Activated CD8-positive, alpha-beta memory T cell treated with anti-CD3 and anti-CD28 coated beads for 24 hours (primary cell): ENCODE measurements at regions not wholly inside any gene's neighbourhood (a gene's known extent, or its start where the extent isn't known, plus 50 kb on each side); places are given as distances from the start of the nearest gene placed in this dataset.

Source experiments
- DNase-seq: peaks from one replicate; pipeline ENCODE4 v3.0.0-alpha.2; 2020

DNA sequence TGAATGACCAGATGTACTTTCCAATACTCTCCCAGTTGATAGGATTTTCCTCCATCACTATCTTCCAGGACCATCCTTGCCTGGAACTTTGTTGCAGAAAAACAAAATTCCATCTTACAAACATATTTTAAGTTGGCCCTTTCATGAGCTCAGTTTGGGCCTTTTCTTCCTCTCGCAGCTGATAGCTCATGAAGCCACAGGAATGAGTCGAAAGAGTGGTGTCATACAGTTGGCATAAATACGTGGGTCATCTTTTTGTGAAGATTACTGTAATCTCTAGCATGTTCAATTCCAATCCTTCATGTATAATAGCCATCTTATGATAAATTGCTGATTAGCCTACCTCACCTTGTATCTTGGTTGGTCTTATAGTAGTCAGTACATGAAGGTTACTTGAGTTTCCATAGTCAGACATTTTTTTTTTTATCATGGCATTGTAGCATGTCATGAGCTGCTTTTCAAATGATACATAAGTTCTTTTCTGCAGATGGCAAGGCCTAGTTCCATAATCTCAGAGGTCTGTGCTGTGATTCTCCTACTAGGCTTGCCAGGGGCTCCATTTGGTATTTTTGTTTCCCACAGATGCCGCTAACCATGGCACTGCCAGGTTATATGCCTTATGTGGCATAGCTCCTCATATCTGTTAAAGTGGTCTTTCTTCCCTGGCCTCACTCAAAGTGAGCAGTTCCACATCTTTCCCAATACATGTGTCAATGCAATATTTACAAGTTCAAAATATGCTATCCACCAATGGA lies 380.6 kb upstream of the DCN start:
- no peak for DNase-seq

DNA sequence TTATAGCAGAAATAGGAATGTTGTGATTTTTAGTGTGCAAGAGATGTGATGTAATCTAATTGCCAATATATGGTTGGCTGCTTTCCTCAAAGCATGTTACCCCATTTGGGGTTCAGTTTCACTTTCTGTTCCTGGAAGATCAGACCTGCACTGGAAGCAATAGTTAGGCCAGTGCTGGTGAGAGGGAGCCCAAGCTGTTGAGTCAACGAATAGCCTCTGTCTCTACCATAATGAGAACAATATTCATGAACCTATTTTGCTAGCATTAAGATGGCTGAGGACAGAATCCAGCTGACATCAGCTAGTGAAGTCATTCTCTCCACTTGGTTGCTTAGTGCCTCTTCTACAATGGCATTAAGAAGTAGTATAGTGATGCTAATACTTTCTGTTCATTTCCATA lies 379.9 kb upstream of the DCN start:
- DNase-seq, result no peak

DNA sequence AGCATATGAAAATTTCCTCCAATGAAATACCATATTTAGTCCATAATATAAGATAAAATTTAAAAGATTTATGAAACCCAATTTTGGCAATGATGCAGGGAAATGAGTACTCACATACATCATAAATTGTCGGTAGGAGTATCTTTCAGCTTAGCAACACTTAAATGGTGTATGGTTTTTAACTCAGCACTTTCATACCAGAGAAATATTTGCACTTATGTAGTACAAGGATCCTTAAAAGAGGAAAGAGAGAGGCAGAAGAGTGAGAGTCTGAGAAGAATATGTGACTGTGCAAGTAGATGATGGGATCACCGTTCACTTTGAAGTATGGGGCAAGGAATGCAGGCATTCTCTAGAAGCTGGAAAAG lies 379.3 kb upstream of the DCN start:
- DNase-seq, result no peak

DNA sequence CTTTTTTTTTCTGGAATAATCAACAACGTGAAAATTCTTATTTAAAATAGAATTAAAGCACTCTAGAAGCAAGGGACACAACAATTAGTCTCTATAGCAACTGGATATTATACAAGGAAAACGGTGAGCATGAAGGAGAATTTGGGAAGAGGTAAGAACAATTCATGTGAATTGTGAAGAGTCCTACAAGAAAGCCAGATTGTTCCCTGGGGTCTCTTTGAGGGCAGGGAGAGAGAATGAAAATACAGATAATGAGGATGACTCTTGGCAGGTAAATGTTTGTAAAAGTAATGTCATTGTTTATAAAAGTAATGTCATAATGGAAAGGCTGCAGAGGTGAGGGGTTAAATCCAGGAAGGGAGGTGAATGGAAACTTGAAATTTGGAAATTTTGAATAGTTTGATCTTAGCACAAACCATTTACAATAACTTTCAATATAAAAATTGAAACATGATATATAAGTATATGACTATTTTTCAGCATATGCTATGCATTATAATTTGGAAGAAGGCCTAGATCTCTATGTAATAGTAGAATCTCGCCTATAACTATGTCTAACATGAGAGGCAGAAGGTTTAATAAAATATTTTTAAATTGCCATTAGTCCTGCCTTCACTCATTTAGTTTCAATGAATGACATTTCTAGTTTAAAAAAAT lies 378.8 kb upstream of the DCN start:
- no peak for DNase-seq

DNA sequence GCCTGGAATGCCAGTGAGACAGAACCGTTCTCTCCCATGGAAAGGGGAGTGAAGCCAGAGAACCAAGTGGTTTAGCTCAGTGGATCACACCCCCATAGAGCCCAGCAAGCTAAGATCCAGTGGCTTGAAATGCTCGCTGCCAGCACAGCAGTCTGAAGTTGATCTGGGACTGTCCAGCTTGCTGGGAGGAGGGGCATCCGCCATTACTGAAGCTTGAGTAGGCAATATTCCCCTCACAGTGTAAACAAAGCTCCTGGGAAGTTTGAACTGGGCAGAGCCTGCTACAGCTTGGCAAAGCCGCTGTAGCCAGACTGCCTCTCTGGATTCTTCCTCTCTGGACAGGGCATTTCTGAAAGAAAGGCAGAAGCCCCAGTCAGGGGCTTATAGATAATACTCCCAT lies 374.3 kb upstream of the DCN start:
- DNase-seq, result no peak

DNA sequence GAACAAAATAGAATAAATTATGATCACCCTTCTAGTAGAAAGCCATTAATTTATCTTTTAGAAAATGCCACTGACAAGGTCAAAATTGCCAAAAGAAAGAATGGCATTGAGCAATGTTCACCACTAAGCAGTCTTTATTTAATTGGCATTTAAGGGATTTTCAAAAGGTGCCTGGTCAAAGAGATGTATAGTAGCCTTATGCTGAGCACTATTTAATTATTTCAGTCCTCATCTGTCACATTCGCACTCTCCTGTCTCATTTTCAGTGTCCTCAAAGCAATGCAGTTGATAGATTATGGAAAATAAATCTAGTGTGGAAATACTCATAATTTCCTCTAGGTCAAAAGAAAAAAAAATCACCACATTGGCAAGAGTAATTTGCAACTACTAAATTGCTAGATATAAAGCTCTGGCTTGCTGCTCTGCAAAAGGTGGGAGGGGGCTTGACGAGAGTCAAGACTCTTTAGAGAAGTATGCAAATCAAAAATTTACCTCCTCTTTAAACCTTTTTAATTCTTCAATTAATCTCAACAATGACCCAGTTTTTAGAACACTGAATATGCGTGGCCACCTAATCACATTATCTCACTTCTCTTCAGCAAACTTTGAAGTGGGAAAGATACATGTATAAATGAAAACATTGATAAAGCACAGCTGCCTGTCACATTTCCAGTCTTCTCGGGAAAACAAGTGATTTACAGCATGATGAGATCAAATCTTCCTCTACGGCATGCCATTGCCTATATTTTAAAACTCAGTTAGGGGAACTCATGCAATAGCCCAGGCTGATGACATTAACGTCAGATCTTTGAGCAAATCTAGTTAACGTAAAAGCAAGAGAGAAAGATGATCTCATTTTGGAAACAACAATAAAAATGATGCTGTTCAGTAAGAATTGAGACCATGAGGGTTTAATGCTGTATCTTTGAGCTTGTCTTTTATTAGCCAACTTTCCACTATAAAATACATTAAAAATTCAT lies 373.1 kb upstream of the DCN start:
- no peak for DNase-seq

DNA sequence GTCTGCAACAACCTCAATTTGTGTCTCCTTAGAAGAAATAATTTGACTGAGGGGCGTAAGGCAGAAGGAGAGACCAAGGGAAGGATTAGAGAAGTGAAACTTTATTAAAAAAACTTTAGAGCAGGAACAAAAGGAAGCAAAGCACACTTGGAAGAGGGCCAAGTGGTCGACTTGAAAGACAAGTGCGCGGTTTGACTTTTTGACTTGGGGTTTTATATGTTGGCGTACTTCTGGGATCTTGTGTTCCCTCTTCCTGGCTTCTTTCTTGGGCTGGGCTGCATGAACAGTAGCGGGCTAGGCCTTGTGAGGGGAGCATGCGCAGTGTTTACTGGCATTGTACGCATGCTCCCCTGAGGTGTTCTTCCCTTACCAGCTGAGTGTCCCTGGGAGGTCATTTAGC lies 369.3 kb upstream of the DCN start:
- no peak for DNase-seq

DNA sequence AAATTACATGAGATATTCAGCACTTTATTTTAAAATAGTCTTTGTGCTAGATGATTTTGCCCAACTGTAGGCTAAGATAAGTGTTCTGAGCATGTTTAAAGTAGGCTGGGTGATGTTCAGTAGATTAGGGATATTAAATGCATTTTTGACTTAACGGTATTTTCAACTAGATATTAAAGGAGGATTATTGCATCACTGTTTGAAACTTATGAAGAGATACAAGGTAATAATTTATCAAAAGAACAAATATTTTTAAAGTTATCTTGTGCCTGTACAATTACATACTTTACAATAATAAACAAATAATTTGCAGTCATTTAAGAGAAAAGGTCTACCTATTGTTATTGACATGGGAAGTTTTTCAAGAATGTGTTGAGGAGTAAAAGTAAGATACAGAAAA lies 368.6 kb upstream of the DCN start:
- no peak for DNase-seq

DNA sequence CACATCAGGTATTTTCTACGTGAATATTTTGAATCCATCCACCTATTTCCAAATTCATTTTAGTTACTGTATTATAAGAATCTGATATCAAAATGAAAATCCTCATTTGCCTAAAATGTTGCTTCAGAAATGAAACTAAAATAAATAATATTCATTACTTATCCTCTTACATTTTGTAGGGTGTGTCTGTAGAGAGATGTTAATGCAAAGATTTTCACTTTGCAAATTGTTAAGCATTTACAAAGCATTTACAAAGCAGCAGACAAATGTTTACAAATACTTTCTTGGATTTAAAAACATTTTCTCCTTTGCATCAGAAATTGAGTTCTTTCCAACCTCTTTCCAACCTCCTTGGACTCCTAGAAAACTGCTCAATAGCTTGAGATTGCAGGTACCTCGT lies 360.0 kb upstream of the DCN start:
- no peak for DNase-seq

DNA sequence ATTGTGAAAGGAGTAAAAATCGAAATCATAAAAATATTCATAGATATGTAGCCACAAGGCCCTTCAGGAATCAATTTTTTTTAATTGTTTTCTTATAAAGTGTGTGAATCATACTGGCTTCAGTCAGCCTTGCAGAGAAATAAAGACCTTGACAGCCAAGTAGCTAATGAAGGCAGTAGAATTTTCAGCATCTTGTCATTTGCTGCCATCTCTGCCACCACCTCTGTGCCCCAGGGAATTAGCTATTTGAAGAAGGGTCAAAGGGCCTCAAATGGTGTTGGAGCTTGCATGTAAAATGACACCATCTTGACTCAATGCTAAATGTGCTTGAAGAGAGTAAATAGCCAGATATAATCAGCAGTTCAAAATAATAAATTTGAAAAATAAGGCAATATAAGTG lies 359.4 kb upstream of the DCN start:
- no peak for DNase-seq

DNA sequence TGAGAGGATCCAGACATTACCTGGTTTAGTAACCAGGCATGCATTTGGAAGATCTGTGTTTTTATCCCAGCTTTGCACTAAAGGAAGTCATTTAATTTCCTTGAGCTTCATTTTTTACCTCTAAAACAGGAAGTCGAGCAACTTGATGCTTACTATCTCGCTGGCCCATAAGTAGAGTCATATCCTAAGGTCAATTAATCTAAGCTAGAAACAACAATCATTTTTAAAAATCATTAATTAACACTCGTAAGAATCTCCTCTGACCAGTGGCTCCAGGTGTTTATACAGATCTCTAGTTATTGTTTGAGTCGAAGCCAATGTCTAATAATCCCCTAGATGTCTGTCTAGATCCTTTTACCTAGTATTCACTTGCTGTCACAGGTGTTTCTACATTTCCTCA lies 355.8 kb upstream of the DCN start:
- DNase-seq, result no peak

DNA sequence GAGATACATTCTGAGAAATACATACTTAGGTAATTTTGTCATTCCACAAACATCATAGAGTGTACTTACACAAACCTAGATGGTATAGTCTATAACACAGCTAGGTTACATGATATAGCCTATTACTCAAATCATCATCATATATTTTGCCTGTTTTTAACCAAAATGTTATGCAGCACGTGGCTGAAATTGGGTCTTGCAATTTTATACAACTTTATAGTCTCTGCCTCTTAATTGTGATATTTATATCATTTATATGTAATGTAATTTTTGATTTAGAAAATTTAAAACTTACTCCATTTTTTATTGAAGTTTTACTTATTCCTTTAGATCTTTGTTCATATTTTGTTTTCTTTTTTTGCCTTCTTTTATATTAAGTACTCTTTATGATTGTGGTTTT lies 350.7 kb upstream of the DCN start:
- no peak for DNase-seq

DNA sequence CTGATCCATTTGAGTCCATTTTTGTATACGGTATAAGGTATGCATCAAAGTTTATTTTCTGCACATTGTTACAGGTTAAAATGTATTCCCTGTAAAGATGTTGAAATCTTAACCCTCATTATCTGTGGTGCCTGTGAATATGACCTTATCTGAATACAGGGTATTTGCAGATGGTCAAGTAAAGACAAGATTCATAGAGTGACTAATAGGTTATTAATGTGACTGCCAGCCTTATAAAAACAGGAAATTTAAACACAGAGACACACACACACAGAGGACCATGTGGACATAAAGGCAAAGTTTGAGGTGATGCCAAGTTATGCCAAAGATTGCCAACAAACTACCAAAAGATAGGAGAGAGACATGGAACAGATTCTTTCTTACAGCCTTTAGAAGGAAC lies 347.2 kb upstream of the DCN start:
- no peak for DNase-seq

DNA sequence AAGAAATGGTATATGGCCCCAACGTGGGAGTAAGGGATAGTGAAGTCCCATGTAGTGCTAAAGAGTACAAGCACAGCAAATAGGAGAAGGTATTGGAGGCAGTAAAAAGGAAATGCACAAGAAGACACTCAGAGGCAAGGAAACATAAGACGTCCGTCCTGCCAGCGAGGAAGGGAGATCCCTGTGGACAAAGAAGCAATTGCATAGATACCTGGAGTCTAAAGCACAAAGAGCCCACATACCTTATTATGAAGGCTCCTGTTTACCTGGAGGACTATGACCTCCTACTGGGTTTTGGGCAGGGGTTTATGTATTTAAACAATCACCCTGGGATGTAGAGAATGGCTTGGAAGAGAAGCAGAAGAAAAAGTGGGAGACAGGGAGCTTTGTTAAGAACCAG lies 341.2 kb upstream of the DCN start:
- DNase-seq, result no peak

DNA sequence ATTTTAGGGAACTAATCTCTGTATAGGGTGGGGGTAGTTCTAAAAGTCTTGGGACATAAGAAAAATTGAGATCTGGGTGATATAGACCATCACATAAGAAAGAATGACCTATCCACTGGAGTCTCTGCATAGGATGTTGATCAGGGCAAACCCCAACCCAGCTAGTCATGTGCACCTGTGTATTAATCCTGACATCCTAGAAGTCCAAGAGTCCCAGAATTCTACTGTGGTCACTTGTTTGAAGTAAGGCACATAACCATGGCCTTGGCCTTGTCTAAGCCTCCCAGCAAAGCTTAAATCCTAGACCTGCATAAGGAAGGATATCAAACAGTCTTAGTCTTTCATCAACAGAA lies 334.1 kb upstream of the DCN start:
- DNase-seq, result no peak

DNA sequence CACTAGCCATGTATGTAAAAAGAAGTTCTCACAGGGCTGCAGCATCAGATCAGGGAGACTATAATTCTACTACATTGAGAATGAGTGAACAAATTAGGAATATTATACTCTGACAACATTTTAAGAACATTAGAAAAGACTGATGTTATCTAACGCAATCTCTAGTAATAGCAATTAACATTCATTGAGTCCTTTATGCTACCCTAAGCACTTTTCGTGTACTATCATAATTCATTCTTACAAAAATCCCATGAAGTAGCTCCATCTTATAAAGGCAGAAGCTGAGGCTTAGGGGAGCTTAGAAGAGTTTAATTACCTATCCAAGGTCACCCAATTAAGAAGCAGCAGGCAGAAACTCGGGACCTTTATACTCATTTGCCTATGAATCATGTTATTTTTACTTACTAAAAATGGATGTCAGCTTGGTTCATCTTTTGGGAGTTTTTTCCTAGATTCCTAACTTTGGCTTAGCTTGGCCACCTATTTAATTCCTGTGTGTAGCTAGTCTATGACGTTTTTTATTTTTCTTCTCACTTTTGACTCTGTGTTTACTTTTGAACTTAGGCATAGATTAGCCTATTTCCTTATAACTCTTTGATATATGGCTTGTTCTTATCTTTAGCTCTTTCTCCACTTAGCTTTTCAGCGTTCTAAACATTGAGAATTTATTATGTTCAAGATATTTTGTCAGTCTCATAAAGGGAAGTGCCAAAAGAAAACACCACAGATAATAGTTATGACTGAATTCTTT lies 333.5 kb upstream of the DCN start:
- DNase-seq, result no peak

DNA sequence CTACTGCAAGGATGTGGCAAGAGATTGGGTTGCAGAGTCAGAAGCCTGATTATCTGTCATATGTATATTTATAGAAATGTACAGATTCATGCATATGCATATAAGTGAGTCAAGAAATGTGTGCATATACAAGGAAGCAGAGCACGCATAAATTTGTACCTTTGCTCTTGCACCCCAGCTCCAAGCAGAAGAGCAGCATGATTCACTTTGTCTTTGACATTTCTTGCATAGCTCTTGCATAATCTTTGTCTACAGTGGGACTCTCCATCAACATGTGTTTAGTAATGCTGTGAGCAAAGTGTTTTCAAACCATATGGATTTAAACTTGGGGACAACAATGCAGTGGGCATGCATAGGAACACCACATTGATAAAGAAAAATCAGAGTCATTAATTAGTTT lies 330.7 kb upstream of the DCN start:
- DNase-seq, result no peak

DNA sequence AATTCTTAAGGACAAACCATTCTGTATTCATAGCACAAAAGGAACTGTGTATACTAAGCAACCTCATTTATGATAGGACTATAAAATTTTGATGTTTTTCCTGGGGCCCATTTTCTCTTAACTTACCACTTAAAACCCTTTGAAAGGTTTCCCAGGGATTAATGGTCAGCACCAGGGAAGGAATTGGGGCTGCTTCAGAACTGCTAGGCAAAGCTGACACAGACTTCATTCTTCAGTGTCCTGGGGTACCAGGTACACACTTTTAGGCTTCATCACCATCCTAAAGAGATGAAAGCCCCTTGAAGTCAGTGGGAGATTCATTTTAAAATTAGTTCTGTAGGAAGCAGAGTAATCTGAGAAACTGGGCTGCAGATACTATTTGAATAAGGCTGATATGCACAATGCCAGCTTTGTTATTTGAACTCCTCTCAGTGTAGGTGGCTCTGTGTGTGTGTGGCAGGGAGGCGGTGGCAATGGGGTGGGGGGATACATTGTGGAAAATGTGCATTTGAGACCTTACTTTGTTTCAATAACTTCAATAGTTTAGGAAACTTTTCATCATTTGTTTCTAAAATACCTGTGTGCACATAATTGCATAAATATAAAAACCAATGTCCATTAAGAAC lies 329.3 kb upstream of the DCN start:
- DNase-seq, result no peak

DNA sequence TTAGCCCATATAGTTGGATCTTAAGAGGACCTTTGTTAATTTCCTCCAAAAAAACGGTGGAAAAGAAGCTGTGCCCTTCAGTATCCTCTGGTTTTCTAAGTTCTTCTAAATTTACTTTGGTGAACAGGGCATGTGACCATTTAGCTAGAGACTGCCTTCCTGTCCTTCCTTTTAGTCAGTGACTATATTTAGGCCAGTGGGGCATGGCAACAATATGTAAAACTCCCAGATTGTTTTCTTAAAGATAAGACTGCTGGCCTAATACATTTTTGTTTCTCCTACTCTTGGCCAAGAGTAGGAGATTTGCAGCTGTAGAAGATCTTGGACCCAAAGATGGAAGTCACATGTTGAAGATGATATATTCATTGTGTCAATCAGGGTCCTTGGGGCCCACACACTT lies 325.1 kb upstream of the DCN start:
- DNase-seq, result no peak

DNA sequence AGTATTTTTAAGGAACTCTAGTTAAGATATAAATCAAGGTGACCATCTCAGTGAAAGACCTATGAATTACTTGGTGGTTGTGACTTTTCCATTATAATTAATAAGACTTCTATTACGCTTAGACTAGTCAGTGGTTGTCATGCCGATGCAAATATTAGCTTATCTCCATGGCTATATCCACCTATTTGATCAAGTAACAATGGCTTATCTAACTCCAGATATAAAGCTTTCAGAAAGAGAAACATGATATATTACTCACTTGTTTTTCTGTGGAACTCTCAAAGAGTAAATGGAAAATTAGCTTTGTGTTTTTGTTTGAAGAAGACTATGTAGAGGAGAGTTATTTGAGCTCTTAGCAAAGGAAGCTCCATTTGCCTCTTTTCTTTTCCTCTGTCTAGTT lies 323.8 kb upstream of the DCN start:
- DNase-seq, result no peak

DNA sequence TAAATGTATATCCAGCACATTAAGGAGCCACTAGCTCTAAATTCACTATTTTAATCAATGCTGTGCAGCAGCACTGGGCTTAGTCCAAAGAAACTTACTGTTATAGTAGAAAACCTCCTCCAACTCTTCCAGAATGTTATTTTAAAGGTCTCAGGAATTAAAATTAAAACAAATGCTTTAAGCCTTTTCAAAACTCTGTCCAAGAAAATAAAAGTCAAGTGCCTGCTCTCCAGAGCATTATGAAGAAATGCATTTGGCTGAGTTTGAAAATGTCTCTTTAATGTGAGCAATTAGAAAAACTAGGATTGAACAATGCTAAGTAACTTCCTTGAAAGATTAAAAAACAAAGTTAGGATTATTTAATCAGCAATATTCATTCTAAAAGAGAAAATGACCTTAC lies 322.4 kb upstream of the DCN start:
- no peak for DNase-seq

DNA sequence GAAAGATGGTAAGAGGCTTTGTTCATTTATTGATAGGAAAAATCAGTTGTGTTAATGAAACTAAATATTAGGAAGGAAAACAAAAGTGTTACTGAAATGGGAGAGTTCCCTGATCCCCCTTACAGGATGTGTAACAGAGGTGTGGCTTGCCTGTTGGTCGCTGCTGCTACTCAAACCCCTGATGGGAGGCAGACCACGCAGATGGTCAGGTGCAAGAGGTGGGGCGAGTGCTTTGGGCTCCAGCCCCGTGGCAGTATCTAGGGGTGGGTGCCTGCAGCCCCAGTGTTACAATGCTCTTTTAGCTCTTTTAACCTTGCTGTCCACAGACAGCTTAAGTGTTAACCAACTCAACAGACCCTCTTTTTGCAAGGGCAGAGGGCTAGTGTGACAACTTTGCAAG lies 319.6 kb upstream of the DCN start:
- DNase-seq, result no peak

DNA sequence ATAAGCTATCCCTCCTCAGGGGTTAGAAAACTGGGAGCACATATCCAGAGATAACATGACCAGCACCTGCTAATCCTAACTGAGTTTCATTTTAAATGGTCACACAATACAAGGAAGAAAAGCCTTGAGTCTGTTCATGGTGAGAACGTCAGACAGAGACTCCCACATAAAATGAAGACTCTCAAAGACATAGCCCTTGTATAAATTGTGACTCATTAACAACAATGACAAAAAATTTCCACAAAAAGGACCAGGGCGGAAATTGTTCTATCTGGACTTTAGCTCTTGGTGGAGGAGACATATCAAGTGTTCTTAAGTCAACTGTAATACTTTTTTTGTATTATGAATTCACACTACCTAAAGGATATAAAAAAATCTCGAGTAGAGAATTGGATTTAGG lies 313.7 kb upstream of the DCN start:
- no peak for DNase-seq
